CD1c-positive myeloid dendritic cell (primary cell): ENCODE measurements at regions not wholly inside any gene's neighbourhood (a gene's known extent, or its start where the extent isn't known, plus 50 kb on each side); places are given as distances from the start of the nearest gene placed in this dataset.

ENCODE experiments used
- DNase-seq: peaks from one replicate; pipeline ENCODE4 v3.0.0-alpha.2; 2016; ENCODE audit errors: extremely low spot score

- no peak for DNase-seq
Observed at GRCh38 chr12:127509066-127509778, 757.7 kb upstream of the TMEM132C start.

GRCh38 chr12:127515941-127516340 is 751.0 kb upstream of the TMEM132C start:
- DNase-seq: no peak

GRCh38 chr12:127516467-127516866 is 750.5 kb upstream of the TMEM132C start:
- DNase-seq: no peak

GRCh38 chr12:127519779-127520178 is 747.2 kb upstream of the TMEM132C start:
- DNase-seq: no peak

- DNase-seq: no peak
Observed at GRCh38 chr12:127526925-127527324, 740.0 kb upstream of the TMEM132C start.

- DNase-seq: no peak
Observed at GRCh38 chr12:127528551-127528950, 738.4 kb upstream of the TMEM132C start.

- no peak for DNase-seq
Observed at GRCh38 chr12:127531542-127531941, 735.4 kb upstream of the TMEM132C start.

GRCh38 chr12:127533353-127533752 is 733.6 kb upstream of the TMEM132C start:
- DNase-seq: no peak

- DNase-seq: no peak
Observed at GRCh38 chr12:127536833-127537428, 730.0 kb upstream of the TMEM132C start.

- no peak for DNase-seq
Observed at GRCh38 chr12:127538316-127538715, 728.7 kb upstream of the TMEM132C start.

GRCh38 chr12:127539226-127539858 is 727.6 kb upstream of the TMEM132C start:
- no peak for DNase-seq

- no peak for DNase-seq
Observed at GRCh38 chr12:127542391-127542790, 724.6 kb upstream of the TMEM132C start.

GRCh38 chr12:127542931-127543330 is 724.0 kb upstream of the TMEM132C start:
- no peak for DNase-seq

- no peak for DNase-seq
Observed at GRCh38 chr12:127546721-127547505, 720.1 kb upstream of the TMEM132C start.

GRCh38 chr12:127548123-127548553 is 718.8 kb upstream of the TMEM132C start:
- DNase-seq: no peak

- no peak for DNase-seq
Observed at GRCh38 chr12:127550271-127550670, 716.7 kb upstream of the TMEM132C start.

GRCh38 chr12:127552838-127553237 is 714.1 kb upstream of the TMEM132C start:
- no peak for DNase-seq

GRCh38 chr12:127555071-127555470 is 711.9 kb upstream of the TMEM132C start:
- DNase-seq: no peak

GRCh38 chr12:127556231-127556886 is 710.6 kb upstream of the TMEM132C start:
- DNase-seq: no peak

- DNase-seq: no peak
Observed at GRCh38 chr12:127558361-127558760, 708.6 kb upstream of the TMEM132C start.

GRCh38 chr12:127559349-127560040 is 707.5 kb upstream of the TMEM132C start:
- DNase-seq: peak; percentile 13
